ENCODE measurements at regions not wholly inside any gene's neighbourhood (a gene's known extent, or its start where the extent isn't known, plus 50 kb on each side); places are given as distances from the start of the nearest gene placed in this dataset.

GRCh38 chr18:78208461-78208860 is 771.2 kb upstream of the SALL3 start:
- no peak for TF ChIP-seq CTCF (IDR thresholded peaks at IDR 0.05; ENCODE audit: low read depth, low read length)
- no peak for TF ChIP-seq MAX (IDR thresholded peaks at IDR 0.05; ENCODE audit: low read depth, low read length)
- TF ChIP-seq MYC (IDR thresholded peaks at IDR 0.05; ENCODE audit: low read depth, low read length), result no peak
- no peak for TF ChIP-seq POLR2A (IDR thresholded peaks at IDR 0.05; ENCODE audit: extremely low read depth, insufficient read length)
- H3K4me3 ChIP-seq (ENCODE audit: low read depth, low read length), result no peak overlapping the region
- no peak for DNase-seq (ENCODE audit: low read depth)

GRCh38 chr18:78213361-78213994 is 766.1 kb upstream of the SALL3 start:
- no peak for TF ChIP-seq MAX (IDR thresholded peaks at IDR 0.05; ENCODE audit: low read depth, low read length)
- TF ChIP-seq MYC (IDR thresholded peaks at IDR 0.05; ENCODE audit: low read depth, low read length), result no peak
- TF ChIP-seq CTCF (IDR thresholded peaks at IDR 0.05; ENCODE audit: low read depth, low read length), result no peak
- TF ChIP-seq POLR2A (IDR thresholded peaks at IDR 0.05; ENCODE audit: extremely low read depth, insufficient read length), result no peak
- no peak overlapping the region for H3K4me3 ChIP-seq (ENCODE audit: low read depth, low read length)
- DNase-seq (ENCODE audit: low read depth), result no peak

- TF ChIP-seq CTCF (IDR thresholded peaks at IDR 0.05; ENCODE audit: low read depth, low read length) (no peak), MAX (IDR thresholded peaks at IDR 0.05; ENCODE audit: low read depth, low read length) (no peak), MYC (IDR thresholded peaks at IDR 0.05; ENCODE audit: low read depth, low read length) (no peak), POLR2A (IDR thresholded peaks at IDR 0.05; ENCODE audit: extremely low read depth, insufficient read length) (no peak)
Observed at GRCh38 chr18:78221496-78221895, 758.1 kb upstream of the SALL3 start.

GRCh38 chr18:78228974-78229373 is 750.6 kb upstream of the SALL3 start:
- DNase-seq (ENCODE audit: low read depth), result no peak
- H3K4me3 ChIP-seq (ENCODE audit: low read depth, low read length), result no peak overlapping the region
- no peak for TF ChIP-seq CTCF (IDR thresholded peaks at IDR 0.05; ENCODE audit: low read depth, low read length)
- no peak for TF ChIP-seq POLR2A (IDR thresholded peaks at IDR 0.05; ENCODE audit: extremely low read depth, insufficient read length)
- TF ChIP-seq MYC (IDR thresholded peaks at IDR 0.05; ENCODE audit: low read depth, low read length), result no peak
- TF ChIP-seq MAX (IDR thresholded peaks at IDR 0.05; ENCODE audit: low read depth, low read length), result no peak

More at GRCh38 chr18:78221496-78221895, 758.1 kb upstream of the SALL3 start:
- no peak for DNase-seq (ENCODE audit: low read depth)
- no peak overlapping the region for H3K4me3 ChIP-seq (ENCODE audit: low read depth, low read length)

GRCh38 chr18:78230911-78231310 is 748.7 kb upstream of the SALL3 start:
- no peak for DNase-seq (ENCODE audit: low read depth)
- TF ChIP-seq MAX (IDR thresholded peaks at IDR 0.05; ENCODE audit: low read depth, low read length) (no peak), CTCF (IDR thresholded peaks at IDR 0.05; ENCODE audit: low read depth, low read length) (no peak), MYC (IDR thresholded peaks at IDR 0.05; ENCODE audit: low read depth, low read length) (no peak), POLR2A (IDR thresholded peaks at IDR 0.05; ENCODE audit: extremely low read depth, insufficient read length) (no peak)
- H3K4me3 ChIP-seq (ENCODE audit: low read depth, low read length), result no peak overlapping the region
